NCI-H2029 (cell line): ENCODE measurements at regions not wholly inside any gene's neighbourhood (a gene's known extent, or its start where the extent isn't known, plus 50 kb on each side); places are given as distances from the start of the nearest gene placed in this dataset.

Experiments
- DNase-seq: peaks from one replicate; lab custom pipeline; 2025; lab: John Stamatoyannopoulos, UW

DNA sequence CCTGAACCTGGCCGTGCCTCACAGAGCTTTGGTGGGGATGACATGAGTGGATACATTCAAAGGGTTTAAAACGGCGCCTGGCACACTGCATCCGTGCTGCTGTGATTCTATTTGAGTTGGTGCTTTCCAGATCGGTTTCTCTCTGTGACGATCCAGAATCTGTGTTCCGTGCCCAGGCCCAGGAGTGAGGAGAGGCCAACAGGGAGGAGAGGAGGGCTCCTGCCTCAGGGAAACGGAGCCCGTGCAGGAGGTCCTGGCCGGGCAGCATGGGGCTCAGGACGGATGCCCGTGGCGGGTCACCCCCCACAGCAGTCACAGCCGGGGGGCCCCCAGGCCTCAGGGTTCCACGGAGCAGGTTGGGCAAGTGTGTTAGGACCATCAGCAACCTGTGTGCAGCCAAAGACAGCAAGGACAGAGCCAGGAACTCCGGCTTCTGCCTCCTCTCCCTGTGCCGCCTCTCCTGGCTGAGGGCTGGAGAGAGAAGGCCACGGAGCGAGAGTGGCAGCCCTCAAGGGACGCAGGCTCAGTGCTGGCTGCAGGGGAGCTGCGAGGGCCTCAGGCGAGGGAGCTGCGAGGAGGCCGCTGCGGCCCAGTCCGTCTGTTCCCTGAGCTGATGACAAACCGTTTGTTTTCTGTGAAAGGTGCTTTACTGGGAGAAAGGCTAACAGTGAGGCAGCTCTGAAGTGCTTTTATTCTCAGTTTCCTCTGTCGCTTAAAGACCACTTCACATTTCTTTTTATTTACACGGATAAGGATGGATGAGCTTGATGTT lies 99.3 kb downstream of the METRNL start:
- DNase-seq: peak; percentile 98

DNA sequence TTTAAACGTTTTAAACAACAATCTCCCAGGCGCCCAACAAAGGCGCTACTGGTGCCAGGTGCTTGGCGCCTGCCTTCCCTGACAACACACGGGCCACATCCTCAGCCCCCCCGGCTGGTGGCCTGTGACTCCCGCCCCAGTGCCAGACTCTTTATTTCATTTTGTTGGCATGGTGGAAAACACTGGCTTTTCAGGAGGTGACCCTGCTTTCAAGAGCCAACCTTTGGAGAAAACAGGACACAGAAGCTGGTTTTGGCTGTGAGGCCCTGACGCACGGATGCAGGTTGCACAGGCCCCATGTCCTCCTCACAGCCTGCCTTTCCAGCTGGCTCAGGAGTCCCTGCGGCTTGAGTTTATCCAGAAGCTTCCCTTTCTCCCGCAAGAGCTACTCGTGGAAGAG lies 100.0 kb downstream of the METRNL start:
- peak; percentile 98 for DNase-seq

DNA sequence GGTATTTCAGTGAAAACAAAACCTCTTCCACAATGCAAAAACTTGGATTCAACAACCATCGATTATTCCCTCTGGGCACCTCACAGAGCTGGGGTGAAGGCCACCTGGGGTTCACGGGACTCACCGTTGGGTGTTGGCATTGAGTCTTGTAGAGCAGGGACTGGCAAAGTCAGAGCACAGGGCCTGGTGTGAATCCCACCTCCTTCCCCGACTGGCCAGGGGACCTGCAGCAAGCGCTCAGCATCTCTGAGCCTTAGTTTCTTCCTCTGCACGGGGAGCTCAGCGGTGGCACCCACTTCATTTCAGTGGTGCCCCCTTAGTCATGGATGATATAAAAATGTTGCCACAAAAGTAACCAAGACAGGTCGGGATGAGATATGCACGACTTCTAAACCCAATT lies 100.4 kb downstream of the METRNL start:
- no peak for DNase-seq

DNA sequence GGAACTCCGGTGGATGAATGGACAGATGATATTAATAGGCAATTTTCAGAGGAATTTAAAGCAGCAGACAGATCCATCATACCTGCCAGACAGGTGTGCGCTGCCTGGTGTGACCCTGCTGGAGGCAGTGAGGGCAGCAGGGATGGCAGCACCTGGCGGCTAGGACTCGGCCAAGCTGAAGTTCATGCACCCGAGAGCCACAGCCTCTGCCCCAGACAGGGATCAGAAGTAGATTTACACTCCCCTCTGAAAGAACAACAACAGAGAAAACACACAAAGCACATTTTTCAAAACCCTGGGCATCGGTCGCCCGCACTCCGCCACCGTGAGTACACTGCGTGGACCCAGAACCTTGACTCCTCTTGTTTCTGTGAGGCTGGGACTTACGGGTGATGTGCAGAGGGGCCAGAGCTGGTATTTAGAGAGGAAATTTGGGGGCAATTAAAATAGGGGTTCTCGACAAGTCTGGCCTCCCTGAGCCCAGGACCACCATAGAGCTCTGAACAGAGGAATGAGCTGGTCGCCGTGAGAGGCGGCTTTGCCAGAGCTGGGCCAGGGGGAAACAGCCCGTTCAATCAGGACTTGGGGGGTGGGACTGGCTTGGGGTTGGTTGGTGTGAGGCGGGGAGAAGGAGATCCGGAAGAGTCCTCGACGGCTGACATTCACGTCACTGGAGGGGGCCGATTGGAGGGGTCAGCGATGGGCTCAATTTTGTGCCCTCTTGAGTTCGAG lies 101.0 kb downstream of the METRNL start:
- DNase-seq: no peak

DNA sequence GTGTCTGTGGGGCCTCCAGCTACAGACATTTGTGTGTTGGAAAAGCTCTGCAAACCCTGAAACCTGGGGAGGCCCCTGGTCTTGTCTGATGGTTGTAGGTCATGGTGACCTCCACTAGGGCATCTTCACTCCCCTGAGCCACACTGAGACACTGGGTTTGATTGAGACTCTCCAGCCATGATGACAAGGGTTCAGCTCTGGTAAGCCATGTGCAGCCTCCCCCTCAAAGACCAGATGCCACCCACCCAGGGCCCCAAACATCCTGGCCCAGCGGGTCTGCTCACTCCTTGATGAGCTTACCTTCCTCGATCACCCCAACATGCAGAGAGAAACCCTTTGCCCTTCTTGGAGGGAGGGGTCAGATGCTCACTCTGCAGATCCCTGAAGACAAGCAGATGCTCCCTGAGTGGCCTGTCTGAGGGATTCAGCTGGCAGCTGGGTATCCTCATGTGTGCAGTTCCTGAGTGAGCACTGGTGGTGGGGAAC lies 101.6 kb downstream of the METRNL start:
- DNase-seq: no peak

DNA sequence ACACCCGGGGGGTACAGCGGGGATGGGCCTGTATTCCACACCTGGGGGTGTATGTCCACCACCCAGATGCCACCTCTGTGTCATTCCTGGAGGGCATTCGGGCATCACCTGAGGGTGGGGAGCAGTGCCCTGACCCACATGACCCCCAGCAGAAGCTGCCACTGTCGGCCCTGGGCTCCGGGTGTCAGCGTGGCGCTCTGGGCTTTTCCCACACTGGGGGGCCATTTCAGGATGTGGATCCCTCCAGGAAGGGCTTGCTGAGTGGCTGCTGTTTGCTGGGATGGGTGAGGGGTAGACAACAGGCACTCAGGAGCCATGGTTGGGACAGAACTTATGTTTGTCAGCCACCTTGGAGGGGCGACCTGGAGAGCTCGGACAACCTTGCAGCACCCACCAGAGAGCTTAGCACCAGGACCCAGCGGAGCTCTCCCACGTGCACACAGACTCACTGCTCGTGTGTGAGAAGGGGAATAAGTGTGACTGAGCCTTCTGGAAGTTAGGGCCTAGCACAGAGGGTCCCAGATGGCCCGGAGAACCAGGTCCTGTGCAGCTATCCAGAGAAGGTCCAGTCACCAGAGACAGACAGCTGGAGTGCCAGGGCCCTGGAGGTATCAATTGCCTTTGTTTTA lies 102.7 kb downstream of the METRNL start:
- DNase-seq: no peak

DNA sequence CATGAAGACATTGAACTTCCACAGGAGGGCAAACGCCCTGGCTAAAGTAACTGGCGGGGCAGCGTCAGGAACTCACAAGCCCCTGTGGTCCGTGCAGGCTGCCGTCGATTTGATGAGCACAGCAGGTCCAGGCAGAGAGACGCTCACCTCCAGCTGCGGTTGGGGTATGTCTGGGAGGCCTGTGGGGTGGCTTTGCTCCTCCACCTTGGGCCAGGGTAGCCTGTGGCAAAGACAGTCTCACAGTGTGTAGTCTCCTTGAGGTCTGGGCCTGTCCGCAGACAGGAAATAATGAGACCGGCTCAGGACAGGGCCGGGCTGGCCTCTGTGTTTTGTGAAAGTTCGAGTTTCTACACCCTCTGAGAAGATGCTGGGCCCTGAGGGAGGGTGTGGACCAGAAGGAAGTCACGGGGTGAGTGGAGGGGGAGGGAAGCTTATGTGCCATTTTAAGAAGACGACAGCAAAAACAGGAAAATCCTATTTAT lies 103.3 kb downstream of the METRNL start:
- no peak for DNase-seq

DNA sequence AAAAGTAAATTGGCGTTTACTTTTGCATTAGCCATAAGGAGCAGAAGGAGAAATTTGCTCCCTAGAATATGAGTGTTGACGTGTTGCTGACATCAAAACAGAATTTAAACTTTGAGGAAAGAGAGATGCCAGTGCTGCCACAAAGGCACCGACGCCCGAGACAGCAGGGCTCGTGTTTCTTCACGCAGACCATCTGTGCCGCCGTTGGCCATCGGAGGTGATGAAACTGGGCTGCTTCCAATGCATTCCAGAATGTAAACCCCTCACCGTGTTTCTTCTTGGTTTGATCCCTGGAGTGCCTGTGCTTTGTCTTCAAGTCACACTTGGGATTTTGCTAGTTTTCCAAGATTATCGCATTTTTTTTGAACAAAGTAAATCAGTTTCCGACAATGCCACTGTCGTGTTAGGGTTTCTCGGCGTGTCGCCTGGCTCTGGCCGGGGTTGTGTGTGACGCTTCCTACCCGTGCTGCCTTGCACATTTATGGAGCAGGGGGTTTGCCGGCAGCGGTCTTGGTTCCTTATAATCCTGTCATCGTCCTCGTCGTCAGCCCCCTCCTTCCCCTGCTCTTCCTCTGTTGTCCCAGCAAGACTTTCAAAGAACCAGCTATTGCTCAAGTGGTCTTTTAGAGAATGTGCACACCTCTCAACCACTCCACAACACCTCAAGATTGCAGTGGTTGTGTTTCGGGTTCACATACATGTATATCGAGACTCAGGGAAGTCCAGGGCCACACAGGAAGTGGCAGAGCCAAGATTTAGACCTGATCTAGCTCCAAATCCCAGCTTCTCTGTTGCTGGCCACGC lies 103.9 kb downstream of the METRNL start:
- DNase-seq: no peak

DNA sequence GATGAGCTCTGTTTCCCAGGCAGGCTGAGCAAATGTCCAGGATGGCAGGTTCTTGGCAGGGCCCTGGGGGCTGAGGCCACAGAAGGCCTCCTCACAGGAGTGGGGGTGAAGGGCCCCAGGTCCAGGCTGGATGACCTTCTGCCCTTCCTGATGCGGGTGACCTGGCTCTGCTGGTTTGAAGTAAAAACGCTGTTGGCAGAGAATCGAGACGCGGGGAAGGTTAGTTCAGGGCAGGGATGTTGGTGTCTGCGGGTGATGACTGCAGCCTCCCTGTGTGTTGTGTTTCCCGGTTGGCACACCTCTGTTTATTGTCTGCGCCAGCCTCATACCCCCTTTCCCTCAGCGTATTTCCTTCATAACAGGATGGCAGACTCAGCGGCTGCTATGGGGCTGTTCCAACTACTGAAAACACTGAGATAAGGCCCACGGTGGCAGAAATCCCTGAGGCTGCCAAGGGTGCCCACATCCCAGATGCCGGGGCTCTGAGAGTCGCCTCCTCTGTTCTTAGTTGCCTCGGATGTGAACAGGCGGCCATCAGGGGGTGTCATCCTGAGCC lies 104.6 kb downstream of the METRNL start:
- no peak for DNase-seq

DNA sequence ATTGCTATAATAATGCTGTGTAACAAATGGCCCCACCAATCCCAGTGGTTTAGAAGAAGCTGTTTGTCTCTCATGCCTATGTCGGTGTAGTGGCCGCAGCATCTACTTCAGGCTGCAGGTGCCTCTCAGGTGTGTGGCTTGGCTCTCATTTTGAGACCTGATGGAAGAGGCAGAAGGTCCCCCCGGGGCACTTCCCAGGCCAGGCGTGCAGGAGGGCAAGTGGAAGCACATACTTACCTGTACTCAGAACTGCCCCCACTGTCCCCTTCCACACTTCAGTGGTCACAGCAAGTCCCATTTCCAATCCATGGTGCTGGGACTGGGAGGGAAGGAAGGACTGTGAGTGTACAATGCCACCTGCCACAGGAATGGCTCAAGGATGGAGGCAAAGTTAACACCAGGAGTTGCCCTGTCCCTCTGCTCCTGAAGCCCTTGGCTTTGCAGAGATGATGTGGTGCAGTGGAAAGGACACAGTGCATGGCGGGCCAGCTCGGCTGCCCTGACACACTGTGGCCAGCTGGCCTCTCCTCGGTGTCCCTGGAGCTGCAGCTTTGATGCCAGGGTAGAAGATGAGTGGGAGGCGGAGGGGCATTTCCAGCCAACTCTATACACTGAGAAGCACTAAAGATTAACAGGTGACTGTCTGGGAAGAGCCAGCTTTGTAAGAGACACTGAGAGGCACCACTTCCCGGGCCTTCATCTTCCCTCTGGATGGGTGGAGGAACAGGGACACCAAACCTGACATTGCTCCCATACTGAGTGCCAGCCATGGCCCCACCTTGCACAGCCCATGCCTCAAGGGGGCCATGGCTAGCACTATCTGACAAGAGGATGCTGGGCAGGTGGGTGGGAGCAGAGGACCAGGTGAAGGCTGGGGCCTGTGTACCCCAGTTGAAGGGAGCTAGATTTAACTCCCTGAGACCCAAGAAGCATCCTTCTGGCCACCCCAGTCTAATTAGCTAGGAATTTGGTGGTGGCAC lies 105.9 kb downstream of the METRNL start:
- no peak for DNase-seq

DNA sequence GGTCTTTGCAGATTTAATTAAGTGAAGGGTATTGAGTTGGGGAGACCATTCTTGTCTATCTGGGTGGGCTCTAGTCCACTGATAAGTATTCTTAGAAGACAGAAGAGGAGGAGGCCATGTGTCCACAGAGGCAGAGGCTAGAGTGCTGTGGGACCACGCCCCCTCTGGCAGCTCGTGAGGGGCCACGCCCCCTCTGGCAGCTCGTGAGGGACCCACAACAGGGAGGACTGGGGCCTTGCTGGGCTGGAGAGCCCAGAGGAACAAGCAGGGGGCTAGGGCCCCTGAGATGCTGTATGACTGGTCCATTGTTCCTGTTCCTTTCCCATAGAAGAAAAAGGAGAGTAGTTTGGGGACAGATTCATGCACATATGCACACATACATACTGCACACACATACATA lies 106.8 kb downstream of the METRNL start:
- no peak for DNase-seq

DNA sequence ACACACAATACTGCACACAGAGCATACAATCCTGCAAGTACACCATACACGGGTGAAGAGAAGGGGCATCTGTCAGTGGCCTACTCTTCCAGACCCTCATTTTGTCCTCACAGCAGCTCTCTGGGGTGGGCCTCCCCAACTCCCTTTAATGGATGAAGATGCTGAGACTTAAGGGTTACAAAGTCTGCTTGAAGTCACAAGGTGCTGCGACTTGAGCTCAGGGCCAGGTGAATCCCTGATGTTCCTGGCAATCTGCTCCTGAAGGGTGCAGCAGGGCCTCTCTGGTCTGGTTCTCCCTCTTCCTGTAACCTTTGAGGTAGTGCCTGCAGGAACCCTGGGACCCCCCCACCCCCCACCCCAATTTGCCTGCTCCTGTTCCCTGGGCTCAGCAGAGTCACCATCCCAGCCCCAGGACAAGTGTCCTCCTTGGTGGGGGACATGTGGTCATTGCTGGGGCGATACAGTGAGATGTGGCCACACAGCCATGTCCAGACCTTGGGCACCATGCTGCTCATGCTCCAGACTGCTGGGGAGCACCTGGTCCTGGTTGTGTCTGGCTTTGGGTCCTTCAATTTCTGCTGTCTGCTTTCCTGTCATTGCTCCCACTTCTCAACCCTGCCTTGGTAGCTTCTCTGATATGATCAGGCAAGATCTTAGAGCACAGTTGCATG lies 107.5 kb downstream of the METRNL start:
- DNase-seq: no peak

DNA sequence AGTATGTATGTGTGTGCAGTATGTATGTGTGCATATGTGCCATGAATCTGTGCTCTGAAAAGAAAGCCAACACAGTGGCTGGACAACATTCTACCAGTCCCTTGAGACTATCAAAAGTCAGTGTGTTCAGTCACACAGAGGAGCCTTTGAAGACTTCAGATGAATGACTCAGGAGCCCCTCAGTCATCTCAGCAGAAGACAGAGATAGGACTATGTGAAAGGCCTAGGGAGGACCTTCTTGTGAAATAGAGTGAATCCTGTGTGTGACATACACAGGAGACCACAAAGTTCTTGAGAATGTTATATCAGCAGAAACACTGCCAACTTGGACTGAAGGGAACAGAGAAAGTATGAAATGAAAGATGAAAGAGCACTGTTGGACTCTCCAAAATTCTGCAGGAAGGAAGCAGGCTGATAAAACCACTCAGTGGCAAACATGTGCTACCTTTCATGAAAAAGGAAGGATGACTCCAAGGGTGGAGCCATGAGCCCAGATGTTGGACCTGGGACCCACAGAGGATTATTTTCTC lies 108.4 kb downstream of the METRNL start:
- DNase-seq: no peak

DNA sequence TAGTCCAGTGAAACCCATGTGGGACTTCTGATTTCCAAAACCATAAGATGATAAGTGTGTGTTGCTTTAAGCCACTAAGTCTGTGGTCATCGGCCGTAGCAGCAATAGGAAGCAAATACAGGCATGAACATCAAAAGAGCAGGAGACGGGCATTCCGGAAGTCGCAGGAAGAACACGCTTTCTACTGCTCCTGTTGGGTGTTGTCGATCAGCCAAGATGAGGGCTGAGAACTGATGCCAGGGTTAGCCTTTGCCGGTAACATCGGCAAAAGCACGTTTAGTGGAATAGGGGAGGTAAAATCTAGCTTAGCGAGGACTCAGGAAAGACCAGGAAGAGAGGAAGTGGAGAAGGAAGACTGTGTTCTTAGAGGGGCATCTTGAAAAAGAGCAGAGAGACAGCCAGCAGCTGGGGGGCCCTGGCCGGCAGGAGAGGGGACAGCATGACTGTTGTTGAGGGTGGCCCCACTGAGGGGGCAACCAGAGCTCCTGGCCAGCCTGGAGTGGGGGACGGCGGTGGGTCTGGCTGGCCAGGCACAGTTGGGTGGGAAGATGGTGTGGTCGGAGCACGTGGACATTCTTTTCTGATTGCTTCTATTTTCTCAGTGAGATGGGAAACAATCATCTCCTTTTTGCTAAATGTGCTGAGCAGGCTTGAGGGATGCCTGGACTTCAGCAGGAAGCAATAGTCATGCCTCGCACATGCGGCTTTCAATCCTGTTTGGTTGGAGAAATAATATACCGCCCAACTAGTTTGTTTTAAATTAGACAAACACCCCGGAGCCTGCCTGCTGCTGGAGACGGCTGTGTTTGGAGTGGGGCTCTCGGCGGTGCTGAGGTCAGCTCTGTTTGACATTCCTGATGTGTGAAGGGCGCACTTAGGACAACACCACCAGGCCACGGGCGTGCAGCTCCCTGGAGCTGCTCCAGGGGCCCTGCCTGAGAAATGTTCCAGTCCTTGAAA lies 109.9 kb downstream of the METRNL start:
- DNase-seq: peak; percentile 11

DNA sequence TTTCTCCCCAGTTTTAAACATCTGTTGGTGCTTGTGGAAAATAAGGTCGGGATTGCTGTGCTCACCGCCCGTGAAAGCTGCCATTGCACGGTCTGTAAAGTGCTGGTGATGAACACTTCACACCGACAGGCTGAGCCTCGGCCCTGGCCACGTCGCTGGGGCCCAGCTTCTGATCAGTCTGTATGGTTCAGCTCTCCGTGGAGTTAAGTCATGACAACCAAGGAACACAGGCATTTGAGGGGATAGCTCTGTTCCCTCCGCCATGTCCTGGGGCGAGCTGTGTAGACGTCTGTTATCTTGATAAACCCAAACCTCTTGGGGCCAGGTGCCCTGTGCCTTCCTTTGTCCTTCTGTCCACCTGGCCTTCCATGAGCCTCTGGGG lies 110.6 kb downstream of the METRNL start:
- DNase-seq: no peak

DNA sequence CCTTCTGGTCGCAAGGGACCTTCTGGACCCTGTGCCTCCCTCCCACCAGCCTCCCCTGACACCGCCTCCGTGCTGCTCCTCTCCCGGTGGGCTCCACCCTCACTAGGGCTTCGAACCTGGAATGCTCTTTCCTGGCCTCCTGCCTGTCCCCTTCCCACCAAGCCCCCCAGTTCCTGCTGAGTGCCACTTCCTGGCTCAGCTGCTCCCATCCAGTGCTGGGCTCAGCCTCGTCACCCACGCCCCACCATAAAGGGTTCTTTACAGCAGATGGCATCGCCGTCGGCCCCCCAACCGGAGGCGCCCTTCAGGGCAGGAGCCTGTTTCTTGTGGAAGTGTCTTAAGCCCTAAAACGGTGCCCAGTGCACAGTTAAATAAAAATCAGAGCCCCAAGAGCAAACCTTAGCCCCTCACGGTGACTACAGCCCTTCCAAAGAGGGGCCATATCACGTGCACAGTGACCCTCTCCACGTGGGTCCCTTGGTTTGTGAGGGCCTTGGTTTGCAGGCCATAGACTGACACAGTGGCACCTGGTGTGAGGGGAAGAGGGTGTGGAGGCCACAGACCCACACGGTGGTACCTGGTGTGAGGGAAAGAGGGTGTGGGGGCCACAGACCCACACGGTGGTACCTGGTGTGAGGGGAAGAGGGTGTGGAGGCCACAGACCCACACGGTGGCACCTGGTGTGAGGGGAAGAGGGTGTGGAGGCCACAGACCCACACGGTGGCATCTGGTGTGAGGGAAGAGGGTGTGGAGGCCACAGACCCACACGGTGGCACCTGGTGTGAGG lies 111.4 kb downstream of the METRNL start:
- DNase-seq: no peak

DNA sequence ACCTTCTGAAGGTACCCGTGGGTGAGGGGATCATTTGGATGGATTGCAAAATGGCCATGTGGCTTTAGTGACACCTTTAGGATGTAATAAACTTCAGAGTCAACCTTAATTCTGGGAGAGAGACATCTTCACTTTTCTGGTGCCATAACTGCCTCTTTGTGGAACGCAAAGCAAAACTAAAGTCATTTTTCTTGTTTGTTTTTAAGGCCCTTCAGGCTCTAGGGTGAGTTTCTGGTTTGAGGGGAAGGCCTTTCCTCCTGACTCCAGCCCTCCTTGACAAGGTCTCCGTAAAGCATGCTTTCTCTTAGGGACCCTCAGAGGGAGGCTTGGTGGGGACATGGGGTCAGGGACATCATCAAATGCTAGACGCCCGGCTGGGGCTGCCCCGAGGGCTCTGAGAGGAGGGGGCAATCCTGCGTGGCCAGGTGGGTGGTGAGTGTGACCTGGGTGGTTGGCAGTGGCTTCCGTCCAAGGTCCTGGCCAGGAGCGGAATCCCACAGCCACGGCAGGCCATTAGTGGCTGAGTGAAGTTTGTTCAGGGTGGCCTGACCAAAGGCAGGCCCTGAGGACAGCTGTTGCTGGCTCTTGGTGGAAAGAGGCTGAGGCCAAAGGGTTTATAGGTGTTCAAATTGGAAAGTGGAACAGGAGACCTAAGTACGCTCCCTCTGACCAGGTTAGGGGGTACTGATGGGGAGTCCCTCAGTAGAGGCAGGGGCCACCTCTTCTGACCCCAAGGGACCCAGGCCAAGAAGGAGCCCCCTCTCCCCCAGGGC lies 112.2 kb downstream of the METRNL start:
- no peak for DNase-seq
